ENCODE measurements at regions not wholly inside any gene's neighbourhood (a gene's known extent, or its start where the extent isn't known, plus 50 kb on each side); places are given as distances from the start of the nearest gene placed in this dataset.

DNA sequence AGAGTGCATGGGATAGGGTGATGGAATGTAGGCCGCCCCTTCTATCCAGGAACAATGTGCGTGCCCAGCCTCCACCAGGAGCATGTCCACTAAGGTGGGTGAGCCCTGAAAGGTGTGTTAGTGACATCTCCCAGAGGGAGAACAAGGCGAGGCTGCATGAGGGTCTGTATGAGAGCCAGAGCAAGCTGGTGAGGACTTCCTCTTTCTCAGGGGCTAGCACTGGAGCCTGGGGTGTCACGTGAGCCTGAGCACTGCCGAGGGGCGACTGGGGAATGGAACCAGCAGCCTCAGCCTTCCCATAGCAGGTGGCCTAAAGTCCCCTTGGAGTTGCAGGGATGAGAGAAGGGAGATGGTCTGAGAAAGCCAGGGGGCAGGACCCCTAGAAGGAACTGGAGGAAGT is 156.3 kb upstream of the COBL start:
- Mint-ChIP-seq H3K4me3 (no peak overlapping the region), H3K36me3 (ENCODE audit: low read depth) (no peaks in the 10 kb centered on the region), H3K4me1 (ENCODE audit: low read depth) (peaks cover 7% of the 10 kb centered on the region), H3K9me3 (peaks cover 5% of the 10 kb centered on the region), H3K27ac (no peak overlapping the region), H3K27me3 (ENCODE audit: low read depth) (peaks cover 12% of the 10 kb centered on the region)

DNA sequence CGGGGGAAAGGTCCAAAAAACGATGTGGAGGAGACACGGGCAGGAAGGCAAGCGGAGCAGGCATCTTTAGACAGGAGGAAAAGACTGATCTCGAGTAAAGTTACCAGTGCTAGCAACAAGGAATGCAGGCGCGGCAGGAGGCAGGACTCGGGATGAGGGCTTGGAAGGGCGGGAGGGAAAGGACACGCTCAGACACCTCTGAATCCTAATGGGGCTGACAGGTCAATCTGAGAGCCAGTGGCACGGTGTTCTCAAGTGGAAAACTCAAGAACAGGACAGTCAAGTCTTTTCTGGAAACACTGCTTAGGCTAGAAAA is 155.3 kb upstream of the COBL start:
- Mint-ChIP-seq H3K4me1 (ENCODE audit: low read depth) (peaks cover 14% of the 10 kb centered on the region), H3K36me3 (ENCODE audit: low read depth) (no peaks in the 10 kb centered on the region), H3K9me3 (peaks cover 12% of the 10 kb centered on the region), H3K4me3 (no peak overlapping the region), H3K27ac (no peak overlapping the region), H3K27me3 (ENCODE audit: low read depth) (peaks cover 12% of the 10 kb centered on the region)

DNA sequence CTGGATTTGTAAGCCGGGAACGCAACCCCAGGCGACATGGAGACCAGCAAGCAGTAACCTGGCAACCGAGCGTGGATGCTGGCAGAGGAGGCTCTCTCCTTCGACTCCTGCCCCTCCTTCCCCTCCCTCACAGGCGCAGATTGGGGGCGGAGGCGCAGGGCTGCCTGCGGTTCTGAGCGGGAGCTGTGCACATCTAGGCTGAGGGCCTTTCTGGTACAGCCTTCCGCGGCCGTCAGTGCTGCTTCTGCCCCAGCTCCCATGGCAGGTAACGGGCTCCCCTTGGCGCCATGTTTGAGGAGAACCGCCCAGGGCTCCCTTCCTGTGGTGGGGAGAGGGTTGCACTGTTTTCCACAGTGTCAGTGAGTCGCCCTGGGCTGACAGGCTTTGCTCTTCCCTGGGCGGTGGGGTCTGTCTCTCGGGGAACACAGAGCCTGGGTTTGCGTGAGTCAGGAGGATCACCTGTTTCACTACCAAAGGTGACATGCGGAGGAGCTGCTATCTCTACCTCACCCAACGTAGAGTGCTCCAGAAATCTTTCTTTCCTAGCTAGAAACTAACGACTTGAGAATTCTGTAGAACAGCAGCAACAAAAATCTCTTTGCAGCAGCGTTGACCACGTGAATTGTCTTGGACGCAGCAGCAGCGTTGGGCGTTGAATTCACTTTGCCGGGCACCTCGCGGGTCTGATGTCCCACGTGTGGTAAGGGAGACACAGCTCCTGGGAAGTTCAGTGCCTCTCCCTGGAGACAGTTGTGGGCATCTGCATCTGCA is 154.8 kb upstream of the COBL start:
- H3K9me3 Mint-ChIP-seq = peaks cover 12% of the 10 kb centered on the region
- peak overlapping the region; percentile 23 for H3K4me3 Mint-ChIP-seq
- H3K4me1 Mint-ChIP-seq (ENCODE audit: low read depth) = peaks cover 14% of the 10 kb centered on the region
- no peaks in the 10 kb centered on the region for H3K36me3 Mint-ChIP-seq (ENCODE audit: low read depth)
- H3K27me3 Mint-ChIP-seq (ENCODE audit: low read depth) = peaks cover 12% of the 10 kb centered on the region
- no peak overlapping the region for H3K27ac Mint-ChIP-seq

DNA sequence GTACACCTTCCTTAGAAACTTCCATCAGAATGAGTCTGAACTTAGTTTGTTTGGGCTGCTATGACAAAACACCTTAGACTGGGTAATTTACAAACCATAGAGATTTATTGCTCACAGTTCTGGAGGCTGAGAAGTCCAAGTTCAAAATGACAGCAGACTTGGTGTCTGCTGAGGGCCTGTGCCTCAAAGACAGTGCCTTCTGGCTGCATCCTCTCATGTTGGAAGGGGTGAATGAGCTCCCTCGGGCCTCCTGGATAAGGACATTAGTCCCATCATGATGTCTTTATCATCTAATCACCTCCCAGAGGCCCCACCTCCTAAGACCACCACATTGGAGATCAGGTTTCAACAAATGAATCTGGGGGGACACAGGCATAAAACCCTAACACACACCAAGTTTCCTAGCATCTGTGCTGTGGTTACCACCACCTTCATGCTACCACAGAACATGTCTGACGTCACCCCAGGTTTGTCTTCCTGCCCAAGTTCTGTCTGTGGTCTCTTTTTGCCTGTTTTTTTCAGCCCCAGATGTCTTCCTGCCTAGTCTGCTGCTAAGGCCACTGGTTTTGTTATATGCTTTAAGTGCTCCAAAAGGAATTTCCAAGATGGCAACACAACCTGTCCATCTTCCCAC is 150.9 kb upstream of the COBL start:
- Mint-ChIP-seq H3K36me3 (ENCODE audit: low read depth) (no peaks in the 10 kb centered on the region), H3K4me1 (ENCODE audit: low read depth) (peaks cover 14% of the 10 kb centered on the region), H3K27me3 (ENCODE audit: low read depth) (peaks cover 12% of the 10 kb centered on the region), H3K9me3 (peaks cover 10% of the 10 kb centered on the region), H3K4me3 (no peak overlapping the region), H3K27ac (peak overlapping the region; percentile 54)

DNA sequence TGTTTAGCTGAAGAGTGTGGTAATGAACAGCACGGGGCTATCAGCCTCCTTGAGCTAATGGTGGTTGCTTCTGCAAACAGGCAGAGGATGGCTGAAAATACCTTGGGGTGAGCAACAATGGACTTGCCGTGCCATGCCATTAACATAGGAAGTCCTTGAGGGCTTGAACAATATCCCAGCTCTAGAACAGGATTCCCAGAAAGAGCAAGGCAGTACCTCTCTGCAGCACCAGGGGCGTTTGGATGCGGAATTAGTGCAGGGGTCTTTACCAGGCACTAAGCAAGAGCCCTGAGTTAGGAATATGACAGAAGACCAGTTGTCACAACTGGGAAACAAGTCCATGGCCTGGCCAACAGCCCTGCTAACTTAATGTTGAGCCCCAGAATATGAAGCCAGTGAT is 143.2 kb upstream of the COBL start:
- Mint-ChIP-seq H3K4me3 (no peak overlapping the region), H3K36me3 (ENCODE audit: low read depth) (no peaks in the 10 kb centered on the region), H3K27me3 (ENCODE audit: low read depth) (no peaks in the 10 kb centered on the region), H3K27ac (no peak overlapping the region), H3K9me3 (no peaks in the 10 kb centered on the region), H3K4me1 (ENCODE audit: low read depth) (no peaks in the 10 kb centered on the region)

DNA sequence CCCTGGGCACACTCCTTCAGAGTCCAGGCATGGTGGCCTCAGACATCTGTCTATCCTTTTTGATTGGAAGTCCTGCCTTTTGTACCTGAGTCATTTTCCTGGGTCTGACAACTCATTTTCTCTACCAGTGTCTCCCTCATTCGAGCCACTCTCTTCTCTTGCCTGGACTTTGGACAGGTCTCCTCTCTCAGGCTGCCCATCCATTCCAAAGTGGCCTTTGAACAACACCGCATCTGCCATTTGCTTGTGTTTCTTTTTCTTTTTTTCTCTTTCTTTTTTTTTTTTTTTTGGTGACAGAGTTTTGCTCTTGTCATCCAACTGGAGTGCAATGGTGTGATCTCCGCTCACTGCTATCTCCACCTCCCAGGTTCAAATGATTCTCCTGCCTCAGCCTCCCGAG is 142.1 kb upstream of the COBL start:
- Mint-ChIP-seq H3K36me3 (ENCODE audit: low read depth) (no peaks in the 10 kb centered on the region), H3K4me3 (no peak overlapping the region), H3K27me3 (ENCODE audit: low read depth) (no peaks in the 10 kb centered on the region), H3K4me1 (ENCODE audit: low read depth) (no peaks in the 10 kb centered on the region), H3K9me3 (no peaks in the 10 kb centered on the region), H3K27ac (no peak overlapping the region)

DNA sequence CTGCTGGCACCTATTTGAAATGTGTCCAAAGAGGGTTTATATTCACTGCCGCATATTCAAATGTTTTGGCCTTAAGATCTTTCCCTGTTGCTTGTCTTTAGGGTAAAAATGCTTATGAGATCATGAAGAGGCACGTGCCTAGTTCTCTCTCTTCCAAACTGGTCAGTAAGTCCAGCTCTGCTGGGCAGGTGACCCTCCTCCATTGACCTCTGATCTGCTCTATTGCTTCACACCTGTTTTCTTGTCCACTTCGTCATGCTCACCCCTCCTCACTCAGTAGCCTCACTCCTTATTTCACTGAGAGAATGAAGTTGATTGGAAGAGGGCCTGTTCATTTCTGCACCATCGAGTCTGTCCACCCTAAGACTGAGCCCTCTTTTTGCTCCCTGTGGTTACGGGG is 140.5 kb upstream of the COBL start:
- Mint-ChIP-seq H3K27me3 (ENCODE audit: low read depth) (no peaks in the 10 kb centered on the region), H3K9me3 (no peaks in the 10 kb centered on the region), H3K4me3 (no peak overlapping the region), H3K27ac (no peak overlapping the region), H3K4me1 (ENCODE audit: low read depth) (no peaks in the 10 kb centered on the region), H3K36me3 (ENCODE audit: low read depth) (no peaks in the 10 kb centered on the region)

DNA sequence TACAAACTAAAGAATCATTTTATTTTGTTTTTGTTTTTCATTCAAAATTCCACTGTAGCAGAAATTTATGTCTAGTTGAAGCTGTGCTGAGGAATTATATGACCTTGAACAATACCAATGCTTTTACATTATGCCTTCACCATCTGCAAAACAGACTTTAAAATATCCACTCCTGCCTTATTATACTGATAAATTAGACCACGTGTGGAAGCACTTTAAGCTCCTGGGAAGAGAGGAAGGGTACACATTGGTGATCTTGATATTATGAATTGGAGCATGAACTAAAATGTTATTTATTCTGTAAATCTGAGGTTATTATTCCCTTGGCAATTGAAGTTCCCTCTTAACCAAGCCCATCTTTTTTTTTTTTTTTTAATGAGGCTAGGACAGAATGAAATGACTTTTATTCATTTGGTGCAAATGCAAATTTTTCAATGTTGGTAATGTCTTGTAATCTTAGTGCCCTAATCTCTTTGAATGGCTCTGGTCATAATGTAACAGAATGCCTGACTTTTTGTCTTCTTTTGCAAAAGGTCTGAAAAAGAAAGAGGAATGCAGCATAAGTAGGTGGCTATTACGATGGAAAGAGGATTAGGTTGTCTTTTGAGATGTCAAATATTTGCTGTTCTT is 139.9 kb upstream of the COBL start:
- Mint-ChIP-seq H3K9me3 (no peaks in the 10 kb centered on the region), H3K4me1 (ENCODE audit: low read depth) (no peaks in the 10 kb centered on the region), H3K27me3 (ENCODE audit: low read depth) (no peaks in the 10 kb centered on the region), H3K4me3 (no peak overlapping the region), H3K27ac (no peak overlapping the region), H3K36me3 (ENCODE audit: low read depth) (no peaks in the 10 kb centered on the region)

DNA sequence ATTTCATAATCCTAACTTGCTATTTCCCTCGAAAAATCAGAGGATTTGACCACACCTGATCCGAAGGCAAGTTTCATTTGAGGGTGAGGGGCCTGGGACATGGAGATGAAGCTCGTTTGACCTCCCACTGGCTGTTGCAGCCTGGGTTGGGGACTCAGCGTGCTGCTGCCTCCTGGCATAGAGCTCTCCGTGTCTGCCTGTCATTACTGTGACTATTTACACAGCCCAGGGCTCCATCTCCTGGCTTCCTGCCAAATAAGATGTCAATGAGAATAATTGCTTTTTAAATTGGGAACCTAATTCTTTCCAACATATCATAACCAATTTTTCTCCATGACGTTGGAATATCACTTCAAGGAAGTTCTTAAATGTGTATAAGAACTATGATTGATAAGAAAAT is 139.3 kb upstream of the COBL start:
- H3K36me3 Mint-ChIP-seq (ENCODE audit: low read depth) = no peaks in the 10 kb centered on the region

DNA sequence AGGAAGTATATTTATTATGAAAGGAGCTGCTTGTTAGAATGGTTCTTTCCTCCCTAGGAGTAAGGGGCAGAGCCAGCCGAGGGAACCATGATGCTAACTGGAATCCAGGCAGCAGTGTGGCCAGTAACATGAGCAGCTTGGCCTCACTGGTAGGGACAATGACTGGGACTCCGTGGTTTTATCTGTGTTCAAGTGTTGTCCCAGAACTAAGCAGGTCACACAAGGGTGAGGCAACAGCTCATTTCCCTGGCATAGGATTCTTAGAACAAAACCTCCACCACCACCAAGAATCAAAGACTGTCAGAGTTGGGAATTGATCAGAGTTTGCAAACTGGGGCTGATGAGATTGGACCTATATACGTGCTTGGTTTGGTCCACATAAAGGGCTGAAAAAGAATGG is 138.9 kb upstream of the COBL start:
- Mint-ChIP-seq H3K9me3 (no peaks in the 10 kb centered on the region), H3K36me3 (ENCODE audit: low read depth) (no peaks in the 10 kb centered on the region), H3K27ac (no peak overlapping the region), H3K4me1 (ENCODE audit: low read depth) (no peaks in the 10 kb centered on the region), H3K27me3 (ENCODE audit: low read depth) (no peaks in the 10 kb centered on the region), H3K4me3 (no peak overlapping the region)

More for the DNA sequence above, 139.3 kb upstream of the COBL start:
- Mint-ChIP-seq H3K27ac (no peak overlapping the region), H3K4me3 (no peak overlapping the region), H3K27me3 (ENCODE audit: low read depth) (no peaks in the 10 kb centered on the region), H3K9me3 (no peaks in the 10 kb centered on the region), H3K4me1 (ENCODE audit: low read depth) (no peaks in the 10 kb centered on the region)

DNA sequence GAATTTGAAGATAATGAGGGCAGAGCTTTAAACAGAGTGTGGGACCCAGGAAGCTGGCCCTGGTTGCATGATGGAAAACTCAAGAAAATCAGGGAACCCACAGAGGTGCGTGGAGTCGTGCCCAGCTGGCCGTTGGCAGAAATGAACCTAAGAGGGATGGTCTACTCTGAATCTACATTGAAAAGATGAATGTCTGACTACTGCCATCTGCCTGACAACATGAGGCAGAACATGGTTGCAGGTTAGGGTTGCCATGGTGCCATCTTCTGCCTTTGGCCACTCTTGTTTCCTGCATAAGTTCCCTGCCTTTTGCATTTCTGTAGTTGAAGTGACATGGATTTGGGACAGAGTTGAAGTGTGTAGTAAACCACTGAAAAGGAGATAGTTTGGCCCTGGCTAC is 138.5 kb upstream of the COBL start:
- Mint-ChIP-seq H3K36me3 (ENCODE audit: low read depth) (no peaks in the 10 kb centered on the region), H3K27ac (no peak overlapping the region), H3K4me1 (ENCODE audit: low read depth) (no peaks in the 10 kb centered on the region), H3K27me3 (ENCODE audit: low read depth) (no peaks in the 10 kb centered on the region), H3K9me3 (no peaks in the 10 kb centered on the region), H3K4me3 (no peak overlapping the region)

DNA sequence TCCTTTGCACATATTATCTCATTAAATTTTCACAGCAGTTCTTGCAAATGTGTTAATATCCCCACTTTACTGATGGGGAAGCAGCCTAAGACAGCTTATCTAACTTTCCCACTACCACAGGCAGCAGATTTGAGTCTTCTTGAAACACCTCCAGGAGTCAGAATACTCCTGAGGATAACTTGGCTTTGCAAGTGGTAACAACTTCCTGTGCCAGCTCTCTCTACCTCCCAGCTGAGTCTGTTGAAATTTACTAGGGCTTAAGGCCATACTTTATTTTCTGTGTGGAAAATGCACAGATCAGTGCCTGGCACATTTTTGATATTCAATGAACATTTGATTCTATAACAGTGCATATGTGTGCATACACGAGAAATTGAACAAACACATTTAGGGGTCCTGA is 136.1 kb upstream of the COBL start:
- H3K27ac Mint-ChIP-seq = no peak overlapping the region
- no peaks in the 10 kb centered on the region for H3K4me1 Mint-ChIP-seq (ENCODE audit: low read depth)
- H3K4me3 Mint-ChIP-seq = no peak overlapping the region
- H3K27me3 Mint-ChIP-seq (ENCODE audit: low read depth) = no peaks in the 10 kb centered on the region
- H3K36me3 Mint-ChIP-seq (ENCODE audit: low read depth) = no peaks in the 10 kb centered on the region
- no peaks in the 10 kb centered on the region for H3K9me3 Mint-ChIP-seq

DNA sequence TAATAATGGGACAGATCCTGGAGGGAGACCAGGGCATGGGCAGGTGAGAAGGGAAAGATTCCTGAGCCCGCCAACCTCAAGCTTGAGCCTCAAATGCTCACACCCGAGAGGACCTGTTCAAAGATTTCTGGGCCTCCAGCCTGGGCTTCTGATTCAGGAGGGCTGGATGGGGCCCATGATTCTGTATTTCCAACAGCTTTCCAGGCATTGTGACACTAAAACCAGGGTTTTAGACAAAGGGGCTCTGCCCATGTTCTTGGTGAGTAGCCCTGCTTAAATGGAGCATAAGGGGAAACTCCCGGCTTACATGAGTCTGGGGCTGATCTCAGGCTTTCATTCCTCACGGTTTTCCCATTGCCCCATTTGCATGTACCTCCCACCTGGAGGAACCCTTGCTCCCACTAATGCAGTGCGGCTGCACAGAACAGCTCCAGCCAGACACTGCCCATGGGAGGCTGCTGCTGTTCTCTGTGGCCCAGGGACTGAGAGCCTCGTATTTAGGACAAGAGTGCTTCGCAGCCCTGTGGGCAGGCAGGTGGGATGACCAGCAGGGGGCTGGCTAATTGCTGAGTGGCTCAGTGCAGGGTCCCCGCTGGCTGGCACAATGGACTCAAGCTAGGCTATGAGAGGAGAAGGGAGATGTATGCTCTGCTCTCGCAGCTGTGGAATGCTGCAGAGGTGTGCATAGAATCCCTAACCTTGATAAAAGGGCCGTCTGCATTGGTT is 135.3 kb upstream of the COBL start:
- no peaks in the 10 kb centered on the region for H3K27me3 Mint-ChIP-seq (ENCODE audit: low read depth)

DNA sequence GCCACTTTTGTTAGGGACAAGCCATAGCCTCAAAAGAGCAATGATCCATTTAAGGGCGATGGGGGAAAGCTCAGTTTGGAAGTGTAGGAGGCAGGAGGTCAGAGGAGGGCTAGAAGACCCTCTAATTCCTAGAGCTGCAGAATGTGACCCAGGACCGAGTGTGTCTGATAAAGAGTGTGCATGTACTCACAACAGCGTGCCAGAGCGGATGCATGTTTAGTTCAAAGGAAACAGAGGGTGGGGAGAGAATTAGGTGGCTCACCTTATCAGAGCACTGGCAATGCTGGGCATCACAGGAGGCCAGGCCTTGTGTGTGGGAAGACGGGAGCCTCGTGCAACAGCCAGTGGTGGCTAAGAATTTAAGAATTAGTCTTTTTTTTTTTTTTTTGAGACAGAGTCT is 133.9 kb upstream of the COBL start:
- H3K27me3 Mint-ChIP-seq (ENCODE audit: low read depth) = no peaks in the 10 kb centered on the region
- H3K4me3 Mint-ChIP-seq = no peak overlapping the region
- no peaks in the 10 kb centered on the region for H3K36me3 Mint-ChIP-seq (ENCODE audit: low read depth)
- H3K9me3 Mint-ChIP-seq = no peaks in the 10 kb centered on the region
- no peaks in the 10 kb centered on the region for H3K4me1 Mint-ChIP-seq (ENCODE audit: low read depth)
- H3K27ac Mint-ChIP-seq = no peak overlapping the region

More for the DNA sequence above, 135.3 kb upstream of the COBL start:
- Mint-ChIP-seq H3K36me3 (ENCODE audit: low read depth) (no peaks in the 10 kb centered on the region), H3K27ac (no peak overlapping the region), H3K4me1 (ENCODE audit: low read depth) (no peaks in the 10 kb centered on the region), H3K4me3 (no peak overlapping the region), H3K9me3 (no peaks in the 10 kb centered on the region)

DNA sequence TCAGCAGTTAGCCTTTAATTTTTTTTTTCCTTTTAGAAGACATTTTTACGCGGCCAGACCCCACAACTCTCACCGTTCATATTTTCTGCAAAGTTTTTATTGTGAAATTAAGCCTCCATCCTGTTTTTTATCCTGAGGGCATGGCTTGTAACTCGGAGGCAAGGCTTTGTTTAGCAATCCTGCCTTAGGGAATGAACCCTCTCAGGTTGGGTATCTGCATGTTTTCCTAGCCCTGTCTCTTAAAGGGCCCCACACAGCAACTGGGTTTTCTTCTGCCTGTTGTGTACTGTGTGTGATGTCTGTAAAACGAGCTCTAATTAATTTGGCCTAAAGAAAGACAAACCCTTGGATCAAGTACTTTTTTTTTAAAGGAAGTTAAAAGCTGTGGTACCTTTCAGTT is 130.2 kb upstream of the COBL start:
- Mint-ChIP-seq H3K27me3 (ENCODE audit: low read depth) (no peaks in the 10 kb centered on the region), H3K36me3 (ENCODE audit: low read depth) (no peaks in the 10 kb centered on the region), H3K9me3 (peaks cover 9% of the 10 kb centered on the region), H3K4me1 (ENCODE audit: low read depth) (no peaks in the 10 kb centered on the region), H3K4me3 (no peak overlapping the region), H3K27ac (no peak overlapping the region)

All from T-helper 1 cell treated with Interleukin-12 subunit alpha and Interleukin-12 subunit beta and Interleukin-4 antibody, amounts not matched to agents 30 μg/mL and 1 μg/mL, for 36 hours (primary cell).